Esophagus squamous epithelium (tissue), 4 donors: ENCODE measurements at regions not wholly inside any gene's neighbourhood (a gene's known extent, or its start where the extent isn't known, plus 50 kb on each side); places are given as distances from the start of the nearest gene placed in this dataset.

ENCODE experiments used
- CTCF ChIP-seq, 6 experiments: fragments of 450-650 bp in 4 of 6; fragments of 200-600 bp in 2 of 6; sonication (generic) in 2 of 6; IDR thresholded peaks; one replicate each; pipeline ENCODE4 v1.5.1; 2016 to 2019; ENCODE audit warnings: antibody characterized with exemption in 6 of 6, mild to moderate bottlenecking in 4 of 6, moderate library complexity in 4 of 6
- POLR2A ChIP-seq, 4 donors: fragments of 450-650 bp; IDR thresholded peaks; one replicate each; pipeline ENCODE4 v1.6.1; 2017; ENCODE audit warnings: antibody characterized with exemption in 4 of 4, mild to moderate bottlenecking in 4 of 4, moderate library complexity in 3 of 4

- TF ChIP-seq CTCF (IDR thresholded peaks at IDR 0.05) (no peak), POLR2A (IDR thresholded peaks at IDR 0.05) (no peak)
Observed at GRCh38 chr5:100693481-100693880, 158.3 kb downstream of the FAM174A start.
